ENCODE measurements at regions not wholly inside any gene's neighbourhood (a gene's known extent, or its start where the extent isn't known, plus 50 kb on each side); places are given as distances from the start of the nearest gene placed in this dataset.

DNA sequence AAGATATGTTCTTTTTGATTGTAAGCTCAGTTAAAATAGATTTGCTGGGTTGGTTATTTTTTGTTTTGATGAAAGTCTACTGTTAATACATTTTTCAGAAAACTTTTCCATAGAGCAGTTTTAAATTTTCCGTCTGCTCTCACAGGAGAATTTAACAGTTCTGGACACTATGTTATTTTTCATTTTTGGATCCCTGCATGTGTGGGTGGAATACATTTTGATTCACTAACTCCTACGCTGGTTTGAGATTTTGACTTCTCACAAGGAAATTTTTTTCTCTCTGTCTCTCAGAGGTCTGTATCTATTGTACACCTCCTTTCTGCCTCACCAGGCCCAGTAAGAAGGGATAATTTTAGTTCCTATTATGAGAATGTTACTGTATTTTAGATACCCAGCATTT, 502.4 kb downstream of the CDH10 start:
- Mint-ChIP-seq H3K4me1 (ENCODE audit: low read depth, unreplicated experiment) (no peaks in the 10 kb centered on the region), H3K27me3 (ENCODE audit: insufficient read depth, unreplicated experiment) (no peaks in the 10 kb centered on the region), H3K36me3 (ENCODE audit: insufficient read depth, unreplicated experiment) (no peaks in the 10 kb centered on the region), H3K4me3 (ENCODE audit: unreplicated experiment) (no peak overlapping the region), H3K9me3 (ENCODE audit: unreplicated experiment) (peaks cover 10% of the 10 kb centered on the region), H3K27ac (ENCODE audit: unreplicated experiment) (no peak overlapping the region)
- no peaks in the 10 kb centered on the region for H3K9me3 ChIP-seq
- TF ChIP-seq, protein P1, sequence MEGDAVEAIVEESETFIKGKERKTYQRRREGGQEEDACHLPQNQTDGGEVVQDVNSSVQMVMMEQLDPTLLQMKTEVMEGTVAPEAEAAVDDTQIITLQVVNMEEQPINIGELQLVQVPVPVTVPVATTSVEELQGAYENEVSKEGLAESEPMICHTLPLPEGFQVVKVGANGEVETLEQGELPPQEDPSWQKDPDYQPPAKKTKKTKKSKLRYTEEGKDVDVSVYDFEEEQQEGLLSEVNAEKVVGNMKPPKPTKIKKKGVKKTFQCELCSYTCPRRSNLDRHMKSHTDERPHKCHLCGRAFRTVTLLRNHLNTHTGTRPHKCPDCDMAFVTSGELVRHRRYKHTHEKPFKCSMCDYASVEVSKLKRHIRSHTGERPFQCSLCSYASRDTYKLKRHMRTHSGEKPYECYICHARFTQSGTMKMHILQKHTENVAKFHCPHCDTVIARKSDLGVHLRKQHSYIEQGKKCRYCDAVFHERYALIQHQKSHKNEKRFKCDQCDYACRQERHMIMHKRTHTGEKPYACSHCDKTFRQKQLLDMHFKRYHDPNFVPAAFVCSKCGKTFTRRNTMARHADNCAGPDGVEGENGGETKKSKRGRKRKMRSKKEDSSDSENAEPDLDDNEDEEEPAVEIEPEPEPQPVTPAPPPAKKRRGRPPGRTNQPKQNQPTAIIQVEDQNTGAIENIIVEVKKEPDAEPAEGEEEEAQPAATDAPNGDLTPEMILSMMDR (IDR thresholded peaks at IDR 0.05; ENCODE audit: insufficient read depth in 1 of 2, low read depth in 1 of 2, low read length in 1 of 2, severe bottlenecking in 1 of 2, unreplicated experiment in 1 of 2): no peak
- H3K4me3 ChIP-seq (ENCODE audit: low read depth, low read length): no peak overlapping the region
- intact Hi-C loops (cut with micrococcal nuclease; ENCODE audit: unreplicated experiment): no loop called here
- CTCF ChIA-PET: no interaction called here
- peaks cover 8% of the 10 kb centered on the region; the same call in 1 of the 2 replicates for H3K4me1 ChIP-seq
- no peaks in the 10 kb centered on the region for H3K36me3 ChIP-seq (ENCODE audit: control insufficient read depth, insufficient read depth, low read length)
- POLR2A ChIA-PET: no interaction called here
- H3K27me3 ChIP-seq (replicated peaks; ENCODE audit: control insufficient read depth, insufficient read depth, low read length): no peaks in the 10 kb centered on the region
- no TSS peak for BruUV-seq (replicated peaks)
- DNase-seq: no peak

DNA sequence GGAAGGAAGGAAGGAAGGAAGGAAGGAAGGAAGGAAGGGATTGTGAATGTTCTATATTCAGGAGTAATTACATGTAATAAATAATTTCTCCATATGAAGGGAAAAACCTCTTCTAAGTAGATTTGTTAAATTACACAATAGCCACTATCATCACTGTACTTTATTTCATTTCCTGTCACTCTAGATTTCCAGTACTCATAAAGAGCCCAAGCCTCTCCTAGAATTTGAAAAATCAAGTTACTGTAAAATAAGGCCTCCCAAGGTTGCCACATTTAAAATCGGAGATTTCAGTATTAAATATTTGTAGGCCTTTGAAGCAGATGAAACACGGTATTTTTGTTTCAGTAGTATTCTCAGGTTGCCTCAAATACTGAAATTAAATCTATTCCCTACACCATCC, 499.0 kb downstream of the CDH10 start:
- H3K27ac Mint-ChIP-seq (ENCODE audit: unreplicated experiment): no peak overlapping the region
- no peaks in the 10 kb centered on the region for H3K9me3 ChIP-seq
- H3K4me1 Mint-ChIP-seq (ENCODE audit: low read depth, unreplicated experiment): no peaks in the 10 kb centered on the region
- TF ChIP-seq, protein P1 (IDR thresholded peaks at IDR 0.05; ENCODE audit: insufficient read depth in 1 of 2, low read depth in 1 of 2, low read length in 1 of 2, severe bottlenecking in 1 of 2, unreplicated experiment in 1 of 2): no peak
- DNase-seq: no peak
- intact Hi-C loops (cut with micrococcal nuclease; ENCODE audit: unreplicated experiment): no loop called here
- CTCF ChIA-PET: no interaction called here
- no peaks in the 10 kb centered on the region for H3K27me3 Mint-ChIP-seq (ENCODE audit: insufficient read depth, unreplicated experiment)
- H3K4me1 ChIP-seq: peaks cover 8% of the 10 kb centered on the region; the same call in 1 of the 2 replicates
- H3K36me3 Mint-ChIP-seq (ENCODE audit: insufficient read depth, unreplicated experiment): no peaks in the 10 kb centered on the region
- BruUV-seq (replicated peaks): no TSS peak
- H3K36me3 ChIP-seq (ENCODE audit: control insufficient read depth, insufficient read depth, low read length): no peaks in the 10 kb centered on the region
- peaks cover 10% of the 10 kb centered on the region for H3K9me3 Mint-ChIP-seq (ENCODE audit: unreplicated experiment)
- no peaks in the 10 kb centered on the region for H3K27me3 ChIP-seq (replicated peaks; ENCODE audit: control insufficient read depth, insufficient read depth, low read length)
- POLR2A ChIA-PET: no interaction called here
- no peak overlapping the region for H3K4me3 ChIP-seq (ENCODE audit: low read depth, low read length)
- no peak overlapping the region for H3K4me3 Mint-ChIP-seq (ENCODE audit: unreplicated experiment)

DNA sequence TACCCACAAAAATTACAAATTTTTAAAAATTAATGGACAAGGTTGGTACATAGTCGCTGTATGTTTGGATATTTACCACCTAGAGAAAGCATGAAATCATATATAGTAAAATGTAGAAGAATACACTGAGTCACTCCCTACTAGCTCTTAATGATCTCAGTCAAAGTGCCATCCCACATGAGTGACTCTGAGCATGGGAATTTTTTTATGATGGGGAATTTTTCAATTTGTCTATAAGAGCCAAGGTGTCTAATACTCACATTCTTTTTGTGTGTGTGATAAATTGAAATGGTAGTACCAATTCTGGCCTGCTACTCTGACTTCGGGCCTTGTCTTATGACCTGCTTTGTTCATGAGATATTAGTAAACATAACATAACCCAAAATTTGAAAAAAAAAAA, 483.2 kb downstream of the CDH10 start:
- Mint-ChIP-seq H3K27me3 (ENCODE audit: insufficient read depth, unreplicated experiment) (no peaks in the 10 kb centered on the region), H3K27ac (ENCODE audit: unreplicated experiment) (no peak overlapping the region), H3K36me3 (ENCODE audit: insufficient read depth, unreplicated experiment) (no peaks in the 10 kb centered on the region), H3K4me3 (ENCODE audit: unreplicated experiment) (no peak overlapping the region), H3K4me1 (ENCODE audit: low read depth, unreplicated experiment) (no peaks in the 10 kb centered on the region), H3K9me3 (ENCODE audit: unreplicated experiment) (no peaks in the 10 kb centered on the region)
- no TSS peak for BruUV-seq (replicated peaks)
- H3K36me3 ChIP-seq (ENCODE audit: control insufficient read depth, insufficient read depth, low read length): no peaks in the 10 kb centered on the region
- H3K27me3 ChIP-seq (replicated peaks; ENCODE audit: control insufficient read depth, insufficient read depth, low read length): no peaks in the 10 kb centered on the region
- intact Hi-C loops (cut with micrococcal nuclease; ENCODE audit: unreplicated experiment): no loop called here
- no peak for DNase-seq
- H3K4me1 ChIP-seq: peaks cover 10% of the 10 kb centered on the region; the same call in 1 of the 2 replicates
- POLR2A ChIA-PET: no interaction called here
- TF ChIP-seq, protein P1 (IDR thresholded peaks at IDR 0.05; ENCODE audit: insufficient read depth in 1 of 2, low read depth in 1 of 2, low read length in 1 of 2, severe bottlenecking in 1 of 2, unreplicated experiment in 1 of 2): no peak
- CTCF ChIA-PET: no interaction called here
- H3K9me3 ChIP-seq: no peaks in the 10 kb centered on the region
- no peak overlapping the region for H3K4me3 ChIP-seq (ENCODE audit: low read depth, low read length)

Measured in Caco-2 (cell line).